Omental fat pad (tissue), 3 donors: ENCODE measurements at regions not wholly inside any gene's neighbourhood (a gene's known extent, or its start where the extent isn't known, plus 50 kb on each side); places are given as distances from the start of the nearest gene placed in this dataset.

ENCODE experiments used
- ATAC-seq: fragments of 150-250 bp; one replicate; pipeline ENCODE4 v1.9.1; 2016; ENCODE audit warnings: mild to moderate bottlenecking, moderate library complexity; ENCODE audit not compliant: low FRiP score
- DNase-seq: peaks from one replicate; pipeline ENCODE4 v3.0.0-alpha.2; 2019; ENCODE audit warnings: low spot score
- CTCF ChIP-seq, 3 donors: fragments of 450-650 bp; IDR thresholded peaks; one replicate each; pipeline ENCODE4 v1.5.1; 2016 to 2017; ENCODE audit warnings: antibody characterized with exemption in 3 of 3, mild to moderate bottlenecking in 3 of 3, moderate library complexity in 2 of 3

GRCh38 chr17:33637534-33637933 lies 344.4 kb upstream of the ASIC2 start:
- no peak for TF ChIP-seq CTCF (IDR thresholded peaks at IDR 0.05)
- no peak for ATAC-seq
- no peak for DNase-seq

DNA sequence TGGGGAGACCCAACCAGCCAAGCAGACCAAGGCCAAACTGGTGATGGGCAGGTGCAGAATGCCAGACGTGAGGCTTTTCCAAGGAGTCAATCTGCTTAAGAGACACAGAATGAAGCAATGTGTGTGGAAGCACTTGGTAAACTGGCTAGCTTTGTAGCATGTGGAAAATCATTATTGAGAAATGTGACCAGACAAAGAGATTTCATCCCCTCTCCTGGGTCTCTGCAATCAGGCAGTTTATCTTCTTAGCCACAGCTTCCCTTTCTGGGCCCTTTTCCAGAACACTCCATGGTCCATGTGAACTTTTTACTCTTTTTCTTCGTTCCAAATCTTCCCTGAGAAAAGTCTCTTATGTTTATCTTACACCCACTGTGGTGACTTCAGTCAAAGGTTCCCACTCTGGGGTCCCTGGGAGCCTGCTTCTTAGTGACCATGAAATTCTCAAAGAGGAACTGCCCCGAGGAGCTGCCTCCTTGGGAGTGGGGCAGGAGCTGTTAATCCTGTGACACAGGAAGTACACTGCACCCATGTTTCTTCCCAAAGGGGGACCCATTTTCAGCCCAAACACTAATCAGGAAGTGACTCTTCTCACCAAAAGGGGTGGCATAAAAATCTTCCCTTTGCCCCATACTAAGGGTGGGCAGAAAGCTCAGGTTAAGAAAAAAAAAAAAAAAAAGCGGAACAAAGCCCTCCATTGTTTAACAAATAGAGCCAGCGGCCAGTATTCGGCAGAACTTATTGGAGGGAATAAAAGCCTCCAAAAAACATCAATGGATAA lies 346.2 kb upstream of the ASIC2 start:
- no peak for TF ChIP-seq CTCF (IDR thresholded peaks at IDR 0.05)
- DNase-seq (no peak), ATAC-seq (no peak)

- ATAC-seq = no peak
- DNase-seq = no peak
- no peak for TF ChIP-seq CTCF (IDR thresholded peaks at IDR 0.05)
Observed at GRCh38 chr17:33640629-33641028, 347.5 kb upstream of the ASIC2 start.

GRCh38 chr17:33642002-33642401 lies 348.9 kb upstream of the ASIC2 start:
- DNase-seq (no peak), ATAC-seq (no peak)
- no peak for TF ChIP-seq CTCF (IDR thresholded peaks at IDR 0.05)

GRCh38 chr17:33647956-33648355 lies 354.9 kb upstream of the ASIC2 start:
- ATAC-seq (no peak), DNase-seq (no peak)
- no peak for TF ChIP-seq CTCF (IDR thresholded peaks at IDR 0.05)

- no peak for TF ChIP-seq CTCF (IDR thresholded peaks at IDR 0.05)
- no peak for DNase-seq
- no peak for ATAC-seq
Observed at GRCh38 chr17:33650304-33650703, 357.2 kb upstream of the ASIC2 start.

- ATAC-seq = no peak
- no peak for TF ChIP-seq CTCF (IDR thresholded peaks at IDR 0.05)
Observed at GRCh38 chr17:33651686-33652085, 358.6 kb upstream of the ASIC2 start.

More at GRCh38 chr17:33651686-33652085, 358.6 kb upstream of the ASIC2 start:
- no peak for DNase-seq
